ENCODE measurements at regions not wholly inside any gene's neighbourhood (a gene's known extent, or its start where the extent isn't known, plus 50 kb on each side); places are given as distances from the start of the nearest gene placed in this dataset.

DNA sequence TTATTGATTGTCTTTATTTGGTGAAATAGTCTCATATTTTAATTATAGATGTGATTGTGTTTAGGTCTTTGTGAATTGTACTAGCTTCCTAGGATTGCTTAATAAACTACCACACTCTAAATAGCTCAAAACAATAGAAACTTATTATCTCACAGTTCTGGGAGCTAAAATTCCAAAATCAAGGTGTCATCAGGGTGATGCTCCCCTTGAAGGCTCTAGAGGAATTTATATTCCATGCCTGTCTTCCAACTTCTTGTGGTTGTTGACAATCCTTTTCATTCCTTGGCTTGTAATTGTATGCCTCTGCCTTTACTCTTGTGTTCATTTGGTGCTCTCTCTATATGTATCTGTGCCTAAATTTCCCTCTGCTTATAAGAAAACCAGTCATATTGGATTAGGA lies 155.3 kb upstream of the AKR1E2 start:
- no peak for DNase-seq (ENCODE audit: low read depth in 4 of 4, low spot score in 2 of 4)

DNA sequence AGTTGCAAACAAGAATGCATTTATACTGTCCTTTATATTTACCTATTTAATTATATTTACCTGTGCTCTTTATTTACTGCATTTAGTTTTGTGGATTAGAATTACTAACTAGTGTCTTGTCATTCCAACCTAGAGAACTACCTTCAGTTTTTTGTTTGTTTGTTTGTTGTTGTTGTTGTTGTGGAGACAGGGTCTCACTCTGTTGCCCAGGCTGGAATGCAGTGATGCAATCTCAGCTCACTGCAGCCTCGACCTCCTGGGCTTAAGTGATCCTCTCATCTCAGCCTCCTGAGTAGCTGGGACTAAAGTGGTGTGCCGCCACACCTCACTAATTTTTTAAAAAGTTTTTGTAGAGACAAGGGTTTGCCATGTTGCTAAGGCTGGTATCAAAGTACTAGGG lies 156.4 kb upstream of the AKR1E2 start:
- no peak for DNase-seq (ENCODE audit: low read depth in 4 of 4, low spot score in 2 of 4)

GRCh38 chr10:4663162-4663992 lies 162.6 kb upstream of the AKR1E2 start:
- DNase-seq (ENCODE audit: low read depth in 4 of 4, low spot score in 2 of 4), result peak in 1 of 4 donors; percentile 32

GRCh38 chr10:4662576-4663161 lies 163.3 kb upstream of the AKR1E2 start:
- no peak for DNase-seq (ENCODE audit: low read depth in 4 of 4, low spot score in 2 of 4)

DNA sequence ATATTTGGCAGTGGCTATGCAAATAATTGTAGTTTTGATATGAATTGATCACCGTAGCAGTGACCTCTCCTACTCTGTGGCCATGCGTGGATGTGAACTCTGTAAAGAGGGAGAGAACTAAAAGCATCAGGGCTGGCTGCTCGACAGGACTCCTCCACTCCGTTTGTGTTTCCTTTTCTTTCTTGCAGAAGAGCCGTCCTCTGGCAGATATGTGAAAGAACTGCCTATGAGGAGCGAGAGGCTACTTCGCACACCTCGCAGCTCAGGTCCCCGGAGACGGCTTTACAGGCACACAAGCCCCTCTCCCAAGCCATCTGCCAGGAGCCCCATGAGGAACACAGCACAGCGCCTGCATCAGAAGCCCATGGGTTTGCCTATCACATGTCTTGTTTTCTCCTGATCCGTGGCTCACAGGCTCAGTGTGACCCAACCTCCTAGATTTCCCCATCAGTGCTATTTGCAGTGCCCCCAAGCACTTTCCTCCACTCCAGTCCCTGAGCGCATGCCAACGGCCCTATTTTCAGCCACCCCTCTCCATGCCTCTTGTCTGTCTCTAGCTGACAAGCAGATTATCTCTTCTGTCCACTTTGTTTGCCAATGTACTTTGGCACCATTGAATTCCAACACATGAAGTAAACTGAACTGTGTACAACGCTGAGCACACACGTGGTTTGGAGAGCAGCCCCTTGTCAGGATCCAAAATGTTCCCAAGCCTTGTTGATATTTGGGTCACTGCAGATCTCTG lies 164.3 kb upstream of the AKR1E2 start:
- no peak for DNase-seq (ENCODE audit: low read depth in 4 of 4, low spot score in 2 of 4)

DNA sequence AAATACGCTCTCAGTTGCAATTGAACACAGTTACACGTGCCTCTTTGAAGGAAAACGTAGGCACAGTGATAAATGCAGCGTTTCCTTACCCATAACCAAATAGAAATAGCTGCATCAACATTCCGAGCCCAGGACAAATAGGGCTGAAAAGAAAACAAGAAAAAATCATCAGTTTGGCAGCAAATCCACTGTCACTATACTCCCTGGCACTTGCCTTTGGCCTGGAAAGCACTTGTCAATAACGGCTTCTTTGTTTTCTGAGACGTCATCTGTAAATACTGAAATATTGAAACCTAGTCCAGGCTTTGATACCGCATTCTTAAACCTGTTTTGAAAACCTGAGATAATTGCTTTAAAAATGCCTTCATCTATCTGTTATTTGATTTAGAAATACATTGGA lies 167.2 kb upstream of the AKR1E2 start:
- DNase-seq (ENCODE audit: low read depth in 4 of 4, low spot score in 2 of 4), result no peak

DNA sequence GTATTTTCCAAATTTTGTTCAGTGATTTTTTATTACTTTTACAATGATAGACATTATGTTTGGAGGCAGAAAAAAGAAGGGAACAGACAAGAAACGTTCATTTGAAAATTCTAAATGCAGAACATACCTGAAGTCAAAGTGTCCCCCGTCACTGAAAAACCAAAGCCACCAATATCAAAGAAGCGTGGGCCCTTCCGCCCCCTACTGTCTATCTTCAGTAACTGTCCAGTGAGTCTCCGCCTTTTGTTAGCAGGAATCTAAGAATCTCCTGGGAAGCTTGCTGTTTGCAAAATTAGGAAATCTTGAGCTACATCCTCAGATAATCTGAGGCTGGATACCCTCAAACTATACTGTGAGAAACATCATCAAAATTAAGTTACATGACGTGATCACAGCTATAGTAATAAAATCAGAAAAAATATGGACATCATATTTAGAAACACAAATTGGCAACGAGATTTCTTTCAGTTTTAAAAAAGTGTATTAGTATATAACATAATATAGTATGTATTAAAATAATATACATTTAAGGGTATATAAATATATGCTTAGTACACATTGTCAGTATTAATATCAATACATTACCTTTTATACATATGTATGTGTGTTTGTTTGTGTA lies 169.3 kb upstream of the AKR1E2 start:
- peak in 2 of 4 donors; percentile 30 to 54 for DNase-seq (ENCODE audit: low read depth in 4 of 4, low spot score in 2 of 4)

DNA sequence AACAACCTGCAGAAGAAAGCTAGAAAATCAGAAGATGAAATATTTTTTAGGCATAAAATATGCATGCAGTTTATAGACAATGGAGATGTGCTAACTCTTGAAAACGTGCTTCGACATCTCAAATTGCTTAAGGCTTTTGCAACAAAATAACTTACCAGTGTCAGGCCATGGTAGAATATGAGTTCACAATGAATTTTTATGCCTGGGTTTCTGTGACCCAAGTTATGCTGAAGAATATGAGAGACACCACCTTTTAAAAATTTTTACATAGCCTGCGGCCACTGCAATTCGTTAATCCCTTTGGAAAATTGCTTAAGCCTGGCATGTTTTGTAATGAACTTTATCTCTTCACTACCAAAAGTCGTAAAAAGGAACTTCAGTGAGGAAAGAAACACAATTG lies 170.1 kb upstream of the AKR1E2 start:
- DNase-seq (ENCODE audit: low read depth in 4 of 4, low spot score in 2 of 4), result no peak

- DNase-seq (ENCODE audit: low read depth in 4 of 4, low spot score in 2 of 4), result no peak
These were observed 170.6 kb upstream of the AKR1E2 start for GRCh38 chr10:4655406-4655805.

DNA sequence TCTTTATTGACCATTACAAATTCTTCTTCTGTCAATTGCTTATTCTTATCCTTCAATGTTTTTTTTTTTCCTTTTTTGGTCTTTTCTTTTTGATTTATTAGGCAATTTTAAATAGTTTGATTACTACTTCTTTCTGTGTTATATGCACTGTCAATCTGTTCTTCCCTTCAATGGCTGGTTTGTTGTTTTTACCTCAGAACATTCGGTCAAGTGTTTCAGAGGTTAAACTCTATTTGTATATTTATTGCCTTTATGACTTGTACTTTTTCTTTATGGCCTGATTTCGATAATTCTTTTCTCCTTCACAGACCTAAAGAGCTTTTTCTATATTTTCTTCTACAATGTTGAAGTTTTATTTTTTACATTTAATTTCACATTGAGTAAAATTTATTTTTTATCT lies 171.5 kb upstream of the AKR1E2 start:
- no peak for DNase-seq (ENCODE audit: low read depth in 4 of 4, low spot score in 2 of 4)

GRCh38 chr10:4653160-4653559 lies 172.8 kb upstream of the AKR1E2 start:
- no peak for DNase-seq (ENCODE audit: low read depth in 4 of 4, low spot score in 2 of 4)

GRCh38 chr10:4652111-4653010 lies 173.6 kb upstream of the AKR1E2 start:
- DNase-seq (ENCODE audit: low read depth in 4 of 4, low spot score in 2 of 4), result peak in 1 of 4 donors; percentile 24

DNA sequence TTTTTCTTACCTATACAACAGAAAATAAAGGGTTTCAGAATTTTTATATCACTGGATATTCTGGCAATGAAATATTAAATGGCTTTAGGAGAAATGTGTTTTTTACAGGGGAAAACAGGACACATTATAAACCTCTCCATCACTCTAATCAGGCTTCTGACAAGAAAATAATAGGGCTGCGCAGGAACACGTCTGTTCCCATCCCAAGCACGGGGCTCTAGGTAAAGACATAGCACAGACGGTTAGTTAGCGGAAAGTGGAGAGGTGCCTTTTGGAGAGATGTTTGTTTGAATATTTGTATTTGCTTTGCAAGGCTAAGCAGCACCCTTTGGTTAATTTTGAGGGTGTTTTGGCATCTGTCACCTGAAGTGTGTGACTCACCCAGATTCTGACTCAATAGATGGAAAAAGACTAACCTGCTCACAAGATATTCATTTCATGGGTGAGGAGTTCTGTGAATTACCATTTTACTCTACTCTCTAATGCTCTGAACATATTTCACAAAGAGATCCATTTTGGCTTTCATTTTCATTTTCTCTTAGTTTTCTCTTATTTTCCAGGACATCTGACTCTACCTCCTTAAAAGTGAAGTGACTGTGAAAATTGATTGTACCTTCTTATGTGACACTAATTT lies 174.5 kb upstream of the AKR1E2 start:
- no peak for DNase-seq (ENCODE audit: low read depth in 4 of 4, low spot score in 2 of 4)

- DNase-seq (ENCODE audit: low read depth in 4 of 4, low spot score in 2 of 4), result no peak
These were observed 175.4 kb upstream of the AKR1E2 start for GRCh38 chr10:4650582-4650981.

GRCh38 chr10:4649886-4650508 lies 176.0 kb upstream of the AKR1E2 start:
- DNase-seq (ENCODE audit: low read depth in 4 of 4, low spot score in 2 of 4), result no peak

GRCh38 chr10:4649471-4649870 lies 176.5 kb upstream of the AKR1E2 start:
- DNase-seq (ENCODE audit: low read depth in 4 of 4, low spot score in 2 of 4), result no peak

- DNase-seq (ENCODE audit: low read depth in 4 of 4, low spot score in 2 of 4), result no peak
These were observed 177.0 kb upstream of the AKR1E2 start for GRCh38 chr10:4648999-4649398.

DNA sequence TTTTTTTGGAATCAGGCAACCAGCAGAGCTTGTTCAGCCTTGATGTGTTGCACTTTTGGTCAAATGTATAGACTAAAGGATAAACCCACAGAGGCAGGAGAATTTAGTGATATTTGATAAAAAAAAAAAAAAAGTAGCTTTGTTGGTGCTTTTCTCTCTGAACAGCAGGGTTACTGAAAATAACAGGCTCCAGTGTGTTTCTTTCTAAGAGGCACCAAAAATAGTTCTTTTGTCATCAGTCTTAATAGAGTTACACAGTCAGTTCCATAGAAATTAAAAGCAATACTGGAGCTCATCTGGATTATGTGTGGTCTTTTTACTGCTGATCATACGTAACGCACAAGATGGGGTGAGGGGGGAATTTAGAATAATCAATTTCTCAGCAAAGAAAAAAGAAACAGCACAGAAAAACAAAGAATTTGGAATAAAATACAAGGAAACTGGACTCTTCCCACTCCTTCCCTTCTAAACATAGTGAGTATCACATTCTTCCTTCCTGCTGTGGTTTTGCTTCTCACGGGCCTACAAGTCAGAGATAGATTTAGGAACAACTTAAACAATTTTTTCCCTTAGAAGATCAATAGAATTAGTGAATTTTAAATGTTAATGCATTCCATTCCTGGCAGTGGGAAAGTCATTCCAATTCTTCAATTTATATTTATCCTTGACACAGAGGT lies 178.8 kb upstream of the AKR1E2 start:
- DNase-seq (ENCODE audit: low read depth in 4 of 4, low spot score in 2 of 4), result no peak

DNA sequence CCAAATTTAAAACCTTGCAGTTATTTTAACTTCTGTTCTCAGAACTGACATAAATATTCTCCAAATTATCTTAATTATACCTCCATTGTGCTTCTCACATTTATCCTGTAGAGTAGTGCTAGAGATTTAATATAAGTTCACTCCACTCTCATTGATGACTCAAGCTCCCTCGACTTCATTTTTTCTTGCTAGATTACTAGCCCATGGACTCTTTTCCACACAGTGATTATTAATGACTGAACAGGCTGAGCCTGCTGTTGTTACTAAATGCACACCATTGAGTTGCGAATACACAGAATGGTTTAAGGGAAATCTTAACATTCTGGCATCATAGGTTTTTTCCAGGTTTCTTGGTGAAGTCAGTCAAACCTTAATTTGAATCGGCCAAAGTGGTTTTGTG lies 179.5 kb upstream of the AKR1E2 start:
- no peak for DNase-seq (ENCODE audit: low read depth in 4 of 4, low spot score in 2 of 4)
